NCI-H1436 (cell line): ENCODE measurements at regions not wholly inside any gene's neighbourhood (a gene's known extent, or its start where the extent isn't known, plus 50 kb on each side); places are given as distances from the start of the nearest gene placed in this dataset.

Source experiments
- DNase-seq: peaks from one replicate; lab custom pipeline; 2025; lab: John Stamatoyannopoulos, UW

DNA sequence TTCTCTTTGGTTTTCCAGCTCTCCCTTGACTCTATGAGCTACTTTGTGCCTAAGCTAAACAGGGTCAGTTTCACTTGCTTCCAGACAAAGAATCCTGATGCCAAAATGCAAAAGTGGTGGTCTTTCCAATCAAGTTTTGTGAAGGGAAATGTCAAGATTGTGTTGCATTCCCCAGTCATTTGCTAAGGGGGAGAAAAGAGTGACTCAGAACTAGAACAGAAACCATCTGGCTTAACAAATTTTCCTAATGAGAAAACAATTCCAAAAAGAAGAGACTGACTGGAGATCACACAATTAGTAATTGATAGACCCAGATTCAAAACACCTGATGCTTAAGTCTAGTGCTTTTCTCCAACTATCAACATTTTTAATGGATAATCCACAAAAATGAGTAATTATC is 235.1 kb upstream of the DIO2 start:
- DNase-seq, result no peak

DNA sequence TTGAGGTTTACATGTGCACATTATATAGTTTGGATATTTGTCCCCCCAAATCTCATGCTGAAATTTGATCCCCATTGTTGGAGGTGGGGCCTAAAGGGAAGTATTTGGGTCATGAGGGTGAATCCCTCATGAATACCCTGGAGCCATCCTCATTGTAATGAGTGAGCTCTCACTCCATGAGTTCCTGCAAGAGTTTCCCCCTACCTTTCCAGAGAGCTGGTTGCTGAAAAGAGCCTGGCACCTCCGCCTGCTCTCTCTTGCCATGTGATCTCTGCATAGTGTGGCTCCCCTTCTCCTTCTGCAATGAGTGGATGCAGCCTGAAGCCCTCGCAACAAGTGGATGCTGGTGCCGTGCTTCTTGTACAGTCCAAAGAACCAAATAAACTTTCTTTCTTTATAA is 234.3 kb upstream of the DIO2 start:
- no peak for DNase-seq

DNA sequence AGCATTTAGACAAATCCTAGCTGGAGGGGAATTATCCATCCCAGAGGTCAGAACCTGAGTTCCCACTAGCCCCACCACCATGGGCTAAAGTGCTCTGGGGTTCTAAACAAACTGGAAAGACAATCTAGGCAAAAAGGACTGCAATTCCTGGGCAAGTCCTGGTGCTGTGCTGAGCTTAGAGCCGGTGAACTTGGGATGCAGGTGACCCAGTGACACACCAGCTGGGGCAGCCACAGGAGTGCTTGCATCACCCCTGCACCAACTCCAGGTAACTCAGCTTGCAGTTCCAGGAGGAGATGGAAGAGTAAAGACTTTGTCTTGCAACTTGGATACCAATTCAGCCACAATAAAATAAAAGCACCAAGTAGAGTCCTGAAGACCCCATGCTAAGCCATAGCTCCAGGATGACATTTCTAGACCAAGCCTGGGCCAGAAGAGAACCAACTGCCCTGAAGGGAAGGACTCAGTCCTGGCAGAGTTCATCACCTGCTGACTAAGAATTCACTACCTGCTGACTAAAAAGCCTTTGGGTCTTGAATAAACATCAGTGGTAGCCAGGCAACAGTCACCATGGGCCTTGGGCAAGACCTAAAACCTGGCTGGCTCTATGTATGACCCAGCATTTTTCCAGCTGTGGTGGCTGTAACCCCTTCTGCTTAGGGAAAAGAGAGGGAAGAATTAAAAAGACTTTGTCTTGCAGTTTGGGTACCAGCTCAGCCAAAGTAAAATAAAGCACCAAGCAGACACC is 223.4 kb upstream of the DIO2 start:
- no peak for DNase-seq

DNA sequence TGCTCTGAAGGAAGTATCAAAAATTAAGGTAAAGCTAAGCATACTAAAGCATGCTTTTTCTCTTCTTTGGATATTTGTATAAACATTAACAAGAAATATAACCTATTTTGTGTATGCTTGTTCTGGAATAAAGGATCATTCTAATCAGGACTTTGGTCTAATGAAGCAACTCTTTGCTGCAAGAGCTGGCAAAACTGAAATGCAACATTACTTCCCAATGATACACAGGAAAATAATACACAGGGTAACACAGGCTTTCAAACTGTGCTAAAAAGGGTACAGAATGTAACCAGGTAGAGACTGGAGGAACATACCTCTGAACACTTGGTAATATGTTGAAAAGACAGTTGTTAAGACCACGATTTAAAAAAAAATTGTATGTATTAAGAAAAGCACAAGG is 222.5 kb upstream of the DIO2 start:
- DNase-seq, result no peak

DNA sequence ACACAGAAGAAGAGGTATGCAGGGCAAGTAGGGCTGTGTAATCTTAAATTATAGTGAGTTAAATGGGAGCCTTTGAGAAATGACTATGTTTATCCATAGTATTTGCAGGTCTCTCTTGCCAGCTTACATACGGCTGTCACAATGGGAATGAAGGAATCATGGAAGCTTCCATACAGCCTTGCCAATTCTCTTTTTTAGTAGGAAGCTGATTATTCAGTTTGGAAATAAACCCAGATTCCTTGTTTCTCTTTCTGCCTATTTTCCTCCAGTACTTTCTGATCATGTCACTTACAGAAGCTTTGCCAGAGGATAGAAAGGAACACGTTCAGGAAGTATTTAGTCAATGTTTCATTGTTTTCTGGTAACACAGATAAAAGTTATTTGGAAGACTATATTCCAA is 217.4 kb upstream of the DIO2 start:
- no peak for DNase-seq

DNA sequence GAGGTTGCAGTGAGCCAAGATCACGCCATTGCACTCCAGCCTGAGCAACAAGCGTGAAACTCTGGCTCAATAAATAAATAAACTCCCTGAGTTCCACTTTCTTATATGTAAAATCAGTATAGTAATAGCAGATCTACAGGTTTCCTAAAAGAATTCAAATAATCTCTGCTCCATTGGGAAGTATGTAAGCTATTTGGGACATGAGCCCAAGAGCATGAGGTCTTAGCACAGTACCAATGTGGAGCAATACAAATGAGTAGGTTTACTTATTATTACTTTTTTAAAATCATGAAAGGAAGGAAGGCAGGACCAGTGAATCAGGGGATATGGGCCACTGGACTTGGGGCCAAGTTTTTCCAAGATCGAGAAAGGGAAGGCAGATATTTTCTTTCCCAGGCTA is 216.9 kb upstream of the DIO2 start:
- DNase-seq, result no peak

DNA sequence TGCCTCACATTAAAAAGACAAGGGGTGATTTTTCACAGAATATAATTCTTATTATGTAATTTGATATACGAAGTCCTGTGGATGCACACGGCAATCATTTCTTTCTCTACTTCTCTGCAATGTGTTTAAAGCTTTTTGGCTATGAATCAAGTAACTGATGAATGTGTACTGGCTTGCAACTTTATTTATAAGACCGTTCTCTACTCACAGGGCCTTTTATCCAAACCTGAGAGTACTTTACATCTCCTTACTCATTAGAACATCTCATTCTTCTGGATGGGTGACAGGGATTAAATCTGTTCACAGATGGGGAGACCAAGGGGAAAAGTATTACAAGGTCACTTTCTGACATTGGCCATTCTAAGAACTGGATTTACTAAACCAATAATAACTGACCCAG is 215.8 kb upstream of the DIO2 start:
- no peak for DNase-seq

DNA sequence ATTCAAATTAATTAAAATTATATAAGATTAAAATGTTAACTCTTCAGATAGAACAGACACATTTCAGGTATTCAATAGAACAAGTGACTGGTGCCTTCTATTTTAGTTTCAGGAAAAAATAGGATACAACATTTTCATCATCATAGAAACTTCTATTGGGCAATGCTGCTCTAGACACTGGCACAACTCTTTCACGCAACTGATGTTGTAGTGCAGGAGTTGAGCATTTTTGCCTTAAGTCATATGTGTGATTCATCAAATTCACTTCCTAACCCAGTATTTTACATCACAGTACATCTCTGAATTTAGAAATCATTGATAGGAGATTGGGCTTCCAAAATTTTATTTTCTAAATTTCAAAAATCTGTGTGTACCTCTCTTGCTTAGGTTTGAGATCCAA is 215.4 kb upstream of the DIO2 start:
- no peak for DNase-seq

DNA sequence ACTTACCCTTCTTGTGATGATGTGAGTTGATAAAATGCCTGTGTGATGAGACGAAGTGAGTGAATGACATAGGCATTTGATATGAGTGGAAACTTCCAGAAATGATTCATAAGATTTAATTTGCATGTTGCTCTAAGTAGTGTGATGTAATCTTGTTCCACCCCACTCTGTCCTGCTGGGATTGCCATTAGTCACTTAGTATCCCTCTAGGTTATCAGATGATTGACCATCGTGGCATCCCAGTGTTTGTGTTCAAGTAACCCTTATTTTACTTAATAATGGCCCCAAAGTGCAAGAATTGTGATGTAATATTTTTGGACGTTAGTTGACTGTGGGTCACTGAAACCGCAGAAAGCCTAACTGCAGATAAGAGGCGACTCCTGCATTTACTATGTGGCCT is 214.4 kb upstream of the DIO2 start:
- DNase-seq, result no peak

DNA sequence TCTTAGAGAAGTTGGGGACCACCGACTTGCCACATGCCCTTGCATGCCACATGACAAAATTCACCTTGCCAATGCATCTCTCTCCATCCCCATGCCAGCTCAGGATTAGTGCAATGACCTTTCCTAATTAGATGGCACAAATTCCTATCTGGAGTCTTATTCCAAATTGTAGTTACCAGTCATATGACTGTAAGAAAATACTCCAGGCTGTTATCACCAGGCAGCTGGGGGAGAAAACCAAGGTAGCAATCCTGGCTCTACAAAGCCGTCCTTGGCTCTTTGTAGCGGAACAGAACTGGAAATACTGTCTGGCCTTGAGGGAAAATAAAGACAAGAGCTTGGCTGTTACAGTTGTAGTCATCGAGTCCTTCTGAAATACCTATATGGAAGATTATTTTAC is 208.5 kb upstream of the DIO2 start:
- DNase-seq, result no peak

DNA sequence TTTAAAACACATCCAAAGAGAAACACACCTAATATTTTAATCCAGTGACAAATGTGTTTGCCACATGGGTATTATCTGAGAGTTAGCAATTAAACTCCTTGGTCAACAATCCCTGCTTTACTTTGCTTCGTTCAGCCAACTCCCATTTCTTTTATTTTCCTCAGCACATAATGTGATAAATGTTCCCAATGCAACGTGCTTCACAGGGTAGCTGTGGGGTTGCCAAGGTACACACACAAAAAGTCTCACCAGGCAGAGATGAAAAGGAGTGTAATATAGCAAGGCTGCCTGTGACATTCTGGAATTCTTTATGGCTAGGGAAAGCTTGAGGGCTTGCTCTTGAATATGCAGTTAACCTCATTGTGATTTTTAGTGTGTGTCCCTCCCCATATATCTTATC is 208.0 kb upstream of the DIO2 start:
- no peak for DNase-seq

DNA sequence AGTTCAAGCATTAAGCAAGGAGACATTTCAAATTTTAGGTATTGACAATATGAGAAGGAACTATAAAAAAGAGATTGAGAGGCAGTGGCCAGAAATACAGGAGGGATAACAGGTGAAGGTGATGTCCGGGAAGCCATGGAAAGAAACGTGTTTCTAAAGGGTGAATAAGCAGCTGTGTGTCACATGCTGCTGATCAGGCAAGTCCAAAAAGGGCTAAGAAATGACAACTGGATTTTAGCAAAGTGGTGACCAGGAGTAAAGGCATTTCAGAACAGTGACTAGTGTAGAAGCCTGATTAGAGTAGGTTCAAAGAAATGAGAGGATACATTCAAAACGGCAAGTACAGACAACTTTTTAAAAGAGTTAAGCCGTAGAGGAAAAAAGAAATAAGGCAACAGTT is 204.3 kb upstream of the DIO2 start:
- no peak for DNase-seq

DNA sequence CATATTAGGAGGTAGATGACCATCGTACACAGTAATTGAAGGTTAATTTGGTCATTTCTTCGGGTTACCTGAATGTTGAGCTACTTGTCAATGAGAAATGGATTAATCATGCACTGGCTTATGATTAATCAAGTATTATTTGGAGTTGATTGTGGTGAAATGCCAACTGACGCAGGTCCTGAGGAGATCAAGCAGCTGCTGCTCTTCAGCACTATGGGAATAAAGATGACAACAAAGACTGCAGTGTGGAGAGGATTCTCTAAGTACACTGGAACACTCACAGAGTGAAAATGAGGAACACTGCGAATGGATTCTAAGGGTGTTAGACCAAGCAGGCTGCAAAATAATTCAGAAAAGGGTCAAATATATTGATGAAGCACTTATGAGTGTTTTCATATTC is 202.8 kb upstream of the DIO2 start:
- DNase-seq, result no peak

DNA sequence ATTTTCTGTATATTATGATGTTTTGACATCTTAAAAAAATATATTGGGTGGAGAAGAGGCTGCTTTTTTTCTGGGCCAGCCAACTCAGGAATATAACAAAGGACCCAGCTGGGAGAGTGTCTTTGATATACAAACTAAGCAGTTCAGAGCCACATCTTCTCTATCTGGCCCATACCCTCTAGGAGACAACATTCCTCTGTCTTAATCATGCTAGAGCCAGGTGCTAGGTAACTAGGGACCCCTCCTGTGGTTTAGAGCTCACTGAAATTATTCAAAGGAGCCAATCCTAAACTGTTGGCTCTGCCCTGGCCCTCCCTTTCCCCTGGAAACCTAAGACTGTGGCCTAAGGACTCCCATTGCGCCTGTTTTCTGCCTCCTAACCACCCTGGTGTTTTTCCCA is 193.1 kb upstream of the DIO2 start:
- DNase-seq, result no peak

DNA sequence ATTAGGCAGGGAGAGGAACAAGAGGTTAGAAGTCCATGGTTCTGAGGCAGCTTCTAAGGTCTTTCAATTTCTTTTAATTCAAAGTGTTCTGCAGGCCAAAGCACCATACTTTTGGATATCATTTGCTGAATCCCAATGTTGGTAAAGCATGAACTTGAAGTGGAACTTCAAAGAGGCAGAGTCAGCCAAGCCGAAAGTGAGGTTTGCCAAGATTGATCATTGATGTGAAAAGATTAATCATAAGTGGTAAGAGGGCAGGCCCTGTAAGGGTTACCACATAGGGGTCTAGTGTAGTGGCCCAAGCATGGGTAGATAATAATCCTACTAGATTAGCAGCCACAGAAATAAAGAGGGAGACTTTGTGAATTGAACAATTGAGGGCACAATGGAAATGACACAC is 191.7 kb upstream of the DIO2 start:
- DNase-seq, result no peak

DNA sequence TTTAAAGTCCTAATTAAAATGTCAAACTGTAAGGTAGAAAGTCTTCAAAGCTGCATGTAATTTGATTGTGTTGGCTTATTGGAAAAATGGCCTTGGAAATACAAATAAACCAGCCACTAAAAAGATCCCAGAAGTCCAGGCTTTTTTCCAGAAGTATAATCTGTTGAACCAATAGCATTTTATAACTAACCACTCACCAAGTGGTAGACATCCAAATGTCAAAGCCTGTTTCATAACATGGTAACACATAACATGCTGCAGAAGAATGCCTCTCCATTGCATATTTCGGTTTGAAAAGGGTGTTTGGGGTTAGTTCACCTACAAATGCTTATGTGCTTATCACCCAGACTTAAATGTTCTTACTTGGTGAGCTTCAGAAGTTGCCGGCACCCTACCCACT is 183.7 kb upstream of the DIO2 start:
- DNase-seq, result no peak

DNA sequence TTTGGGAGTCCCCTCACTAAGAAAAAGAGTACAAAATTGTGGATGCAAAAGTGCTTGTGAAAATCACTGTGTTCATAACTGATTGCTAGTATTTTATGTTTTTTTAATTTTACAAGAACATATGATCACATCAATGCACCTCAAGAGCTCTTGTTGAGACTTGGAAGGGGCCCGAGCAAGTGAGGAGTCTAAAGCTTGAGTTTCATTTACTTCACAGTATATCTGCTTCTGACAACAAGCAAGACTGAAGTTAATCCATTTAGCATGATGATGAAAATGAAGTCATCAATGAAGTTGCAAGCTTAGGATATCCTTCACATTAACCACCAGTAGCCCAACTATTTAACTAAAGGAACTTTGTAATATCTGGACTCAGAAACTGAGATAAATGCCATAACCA is 182.5 kb upstream of the DIO2 start:
- no peak for DNase-seq

DNA sequence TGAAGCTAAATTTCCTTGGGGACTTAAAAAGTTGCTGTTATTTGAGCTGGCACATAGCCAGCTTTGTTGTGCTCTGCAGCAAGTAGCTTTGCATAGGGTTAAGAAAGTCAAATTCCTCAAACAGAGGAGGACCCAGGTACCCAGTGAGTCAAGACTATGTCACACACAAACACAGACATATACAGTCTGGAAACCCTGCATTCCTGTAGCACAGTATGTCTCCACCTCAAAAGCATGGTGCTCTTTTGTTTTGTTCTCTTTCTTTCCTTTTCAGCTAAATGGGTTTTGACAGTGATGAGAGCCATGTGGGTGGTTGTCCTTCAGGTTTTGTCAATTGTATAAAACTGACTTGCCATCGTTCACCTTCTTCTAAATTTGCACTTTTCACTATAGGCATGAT is 179.6 kb upstream of the DIO2 start:
- no peak for DNase-seq

DNA sequence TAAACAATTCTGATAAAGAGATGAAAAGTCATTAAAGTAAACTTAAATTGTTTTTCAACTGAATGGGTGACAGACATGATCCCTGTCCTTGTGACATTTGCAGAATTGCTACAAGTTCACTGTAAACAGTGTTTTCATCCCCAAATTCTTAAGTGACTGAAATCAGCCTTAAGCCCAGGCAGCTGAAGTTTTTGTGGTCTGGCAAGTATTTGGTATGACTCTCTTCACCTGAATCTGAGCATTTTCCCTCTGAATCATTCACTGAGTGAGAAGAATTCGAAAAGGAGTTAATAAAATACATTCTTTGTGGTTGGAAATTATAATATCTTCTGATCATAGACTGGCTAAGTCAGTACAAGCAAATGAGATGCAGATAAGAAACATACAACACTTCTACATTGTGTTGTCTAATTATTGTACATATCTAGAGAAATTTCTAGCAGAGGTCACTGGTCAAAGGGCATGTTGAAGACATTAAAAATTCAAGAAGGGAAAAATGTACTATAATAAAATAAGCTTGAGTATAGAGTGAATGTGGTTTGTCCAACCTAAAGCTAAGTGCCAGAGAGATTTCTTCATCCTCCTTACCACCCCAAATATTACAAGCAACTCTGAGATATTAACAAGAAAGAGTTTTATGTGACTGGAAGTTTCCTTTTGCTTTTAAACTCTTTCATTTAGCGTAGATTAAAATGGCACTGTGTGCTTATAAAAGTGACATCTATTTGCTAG is 177.8 kb upstream of the DIO2 start:
- DNase-seq, result no peak

DNA sequence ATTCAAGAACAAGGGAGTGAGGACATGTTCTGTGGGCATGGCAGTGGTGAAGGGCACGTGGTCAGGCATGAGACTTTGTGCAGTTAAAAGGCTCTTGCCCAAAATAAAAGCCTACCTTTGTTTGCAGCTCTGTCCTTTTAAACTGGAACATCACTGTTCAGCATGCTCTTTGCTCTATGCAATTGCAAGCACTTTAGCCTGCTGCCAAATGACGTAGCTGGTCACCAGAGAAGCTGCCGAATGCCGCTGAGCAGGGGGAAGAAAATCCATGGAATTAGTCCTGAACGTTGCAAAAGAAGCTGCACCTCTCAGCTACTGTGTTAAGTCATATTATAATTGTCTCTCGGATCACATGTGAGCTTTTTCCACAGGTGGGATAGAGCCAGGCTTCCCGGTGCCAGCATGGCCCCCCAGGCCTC is 176.3 kb upstream of the DIO2 start:
- no peak for DNase-seq

DNA sequence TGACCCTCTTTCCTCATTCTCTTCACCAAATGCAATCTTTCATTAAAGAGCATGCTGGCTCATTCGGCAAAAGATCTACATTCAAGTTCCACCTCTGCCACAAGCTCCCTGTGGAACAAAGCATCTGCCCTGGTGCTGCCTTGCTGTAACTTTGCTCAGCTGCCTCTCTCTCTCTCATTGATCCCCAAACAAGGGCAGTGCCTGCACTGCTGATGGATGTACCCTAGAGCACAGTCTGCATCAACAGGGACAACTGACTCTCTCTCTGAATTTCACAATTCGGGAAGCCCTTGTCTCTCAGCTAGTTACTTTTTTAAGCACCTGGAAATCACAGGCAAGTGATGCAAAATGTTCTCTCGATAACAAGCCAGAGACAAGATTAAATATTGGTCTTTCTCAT is 174.0 kb upstream of the DIO2 start:
- no peak for DNase-seq

DNA sequence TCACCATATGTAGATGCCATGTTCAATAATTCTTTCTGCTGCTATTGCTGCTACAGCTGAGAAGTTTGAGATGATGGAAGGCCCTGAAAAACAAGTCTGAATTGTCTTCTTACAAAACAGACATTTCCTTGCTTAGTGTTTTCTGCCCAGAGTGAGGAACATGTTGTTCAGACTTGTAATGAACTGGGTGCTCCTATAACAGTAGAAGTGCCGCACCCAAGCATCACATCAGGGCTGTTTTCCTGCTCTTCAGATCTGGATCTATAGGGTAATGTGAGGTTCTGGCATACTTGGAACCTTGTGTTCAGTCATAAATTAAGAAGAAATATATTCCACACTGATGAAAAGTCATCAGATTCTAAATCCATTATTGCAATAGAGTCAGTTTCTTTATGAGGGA is 171.9 kb upstream of the DIO2 start:
- no peak for DNase-seq

DNA sequence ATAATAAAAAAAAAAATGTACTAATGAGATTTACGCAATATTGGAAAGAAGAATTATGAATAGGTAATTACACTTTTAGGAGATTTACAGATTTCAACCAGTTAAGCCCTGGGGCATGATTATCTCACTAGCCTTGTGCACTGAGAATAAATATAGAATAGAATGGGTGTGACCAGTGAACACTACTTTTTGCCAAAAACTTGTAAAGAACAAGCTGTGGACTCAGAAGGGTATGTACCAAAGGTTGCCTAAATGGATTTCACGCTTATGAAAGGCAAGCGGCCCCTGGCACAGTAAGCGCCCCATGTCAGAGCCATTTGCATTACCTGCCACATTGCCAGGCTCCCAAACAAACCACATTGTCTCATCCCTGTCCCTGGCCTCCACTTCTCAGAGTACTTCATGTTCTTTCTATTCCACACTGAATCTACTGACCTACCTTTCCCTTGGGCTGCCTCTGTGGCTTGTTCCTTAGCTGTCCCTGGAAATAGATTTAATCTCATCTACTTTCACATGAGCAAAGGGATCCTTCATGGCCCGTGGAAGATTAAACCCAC is 170.6 kb upstream of the DIO2 start:
- no peak for DNase-seq

DNA sequence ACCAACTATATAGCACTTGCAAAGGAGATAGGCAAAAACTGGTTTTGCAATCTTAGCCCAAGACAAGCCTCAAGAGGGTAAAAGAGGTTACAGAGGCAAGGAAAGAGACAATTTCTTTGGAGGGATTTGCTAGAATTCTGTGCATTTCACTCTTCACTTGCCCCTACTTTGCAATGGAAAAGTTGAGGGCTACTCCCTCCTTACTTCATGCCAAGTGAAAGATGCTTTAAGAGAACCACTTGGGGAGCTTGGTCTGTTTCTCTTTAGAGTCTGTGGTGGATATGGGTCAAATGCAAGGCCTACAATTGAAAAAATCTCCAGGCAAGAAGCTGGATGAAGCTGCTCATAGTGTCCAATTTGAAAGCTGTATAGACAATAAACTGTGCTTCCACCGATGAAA is 167.7 kb upstream of the DIO2 start:
- no peak for DNase-seq
